ENCODE measurements at regions not wholly inside any gene's neighbourhood (a gene's known extent, or its start where the extent isn't known, plus 50 kb on each side); places are given as distances from the start of the nearest gene placed in this dataset.
A peak's percentile ranks its signal among the peaks of the same experiment; 100 is the strongest.

DNA sequence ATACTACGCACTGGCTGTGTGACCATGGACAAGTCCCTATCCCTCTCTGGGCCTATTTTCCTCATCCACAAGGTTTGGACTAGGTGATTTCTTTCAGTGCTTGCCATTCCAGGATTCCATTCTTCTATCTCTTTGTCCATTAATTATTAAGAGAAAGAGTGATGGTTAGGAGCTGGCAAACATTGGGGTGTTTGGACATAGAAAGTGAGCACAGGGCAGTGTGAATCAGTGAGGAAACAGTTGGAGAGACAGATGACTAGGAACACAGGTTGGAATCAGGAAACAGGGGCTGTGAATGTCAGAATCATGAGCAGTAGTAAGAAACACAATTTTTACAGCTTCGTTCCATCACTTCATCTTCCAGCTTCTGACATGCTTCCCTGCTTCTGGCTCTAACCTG lies 211.8 kb downstream of the INSC start:
- no peak for DNase-seq (ENCODE audit: low read depth, low spot score)
- ChIA-PET POLR2A (no interaction called here), CTCF (no interaction called here)
- no peak overlapping the region for H3K4me3 ChIP-seq (ENCODE audit: low read depth, low read length)
- TF ChIP-seq, protein P1, sequence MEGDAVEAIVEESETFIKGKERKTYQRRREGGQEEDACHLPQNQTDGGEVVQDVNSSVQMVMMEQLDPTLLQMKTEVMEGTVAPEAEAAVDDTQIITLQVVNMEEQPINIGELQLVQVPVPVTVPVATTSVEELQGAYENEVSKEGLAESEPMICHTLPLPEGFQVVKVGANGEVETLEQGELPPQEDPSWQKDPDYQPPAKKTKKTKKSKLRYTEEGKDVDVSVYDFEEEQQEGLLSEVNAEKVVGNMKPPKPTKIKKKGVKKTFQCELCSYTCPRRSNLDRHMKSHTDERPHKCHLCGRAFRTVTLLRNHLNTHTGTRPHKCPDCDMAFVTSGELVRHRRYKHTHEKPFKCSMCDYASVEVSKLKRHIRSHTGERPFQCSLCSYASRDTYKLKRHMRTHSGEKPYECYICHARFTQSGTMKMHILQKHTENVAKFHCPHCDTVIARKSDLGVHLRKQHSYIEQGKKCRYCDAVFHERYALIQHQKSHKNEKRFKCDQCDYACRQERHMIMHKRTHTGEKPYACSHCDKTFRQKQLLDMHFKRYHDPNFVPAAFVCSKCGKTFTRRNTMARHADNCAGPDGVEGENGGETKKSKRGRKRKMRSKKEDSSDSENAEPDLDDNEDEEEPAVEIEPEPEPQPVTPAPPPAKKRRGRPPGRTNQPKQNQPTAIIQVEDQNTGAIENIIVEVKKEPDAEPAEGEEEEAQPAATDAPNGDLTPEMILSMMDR (IDR thresholded peaks at IDR 0.05; ENCODE audit: insufficient read depth, low read length, missing control alignments): no peak

DNA sequence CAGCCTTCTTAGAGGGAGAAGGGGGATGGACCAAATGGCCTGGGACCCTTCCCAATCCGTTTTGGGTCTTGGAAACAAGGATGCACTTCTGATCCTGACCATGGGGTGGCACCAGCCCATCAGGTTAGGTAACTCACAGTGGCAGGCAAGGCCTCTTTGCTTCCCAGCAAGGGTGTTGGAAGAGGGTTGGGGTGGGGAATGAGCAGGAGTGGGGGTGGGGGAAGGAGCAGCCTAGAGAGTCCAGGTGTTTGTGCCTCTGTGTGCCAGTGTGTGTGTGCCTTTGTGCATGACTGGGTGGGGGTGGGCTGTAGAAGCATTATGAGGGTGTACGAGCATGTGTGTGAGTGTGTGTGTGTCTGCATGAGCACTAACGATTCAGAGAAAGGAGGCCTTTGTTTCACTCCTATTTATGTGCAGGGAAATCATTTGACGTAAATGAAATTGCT lies 213.1 kb downstream of the INSC start:
- H3K4me3 ChIP-seq (ENCODE audit: low read depth, low read length): no peak overlapping the region
- POLR2A ChIA-PET: no interaction called here
- no peak for DNase-seq (ENCODE audit: low read depth, low spot score)
- TF ChIP-seq, protein P1 (IDR thresholded peaks at IDR 0.05; ENCODE audit: insufficient read depth, low read length, missing control alignments): peak; percentile 72
- CTCF ChIA-PET: interaction anchor here (1.9 kb wide), 1 partner anchor 1458 kb away, joined by 4 read pairs; no protein-coding TSS in a partner anchor

DNA sequence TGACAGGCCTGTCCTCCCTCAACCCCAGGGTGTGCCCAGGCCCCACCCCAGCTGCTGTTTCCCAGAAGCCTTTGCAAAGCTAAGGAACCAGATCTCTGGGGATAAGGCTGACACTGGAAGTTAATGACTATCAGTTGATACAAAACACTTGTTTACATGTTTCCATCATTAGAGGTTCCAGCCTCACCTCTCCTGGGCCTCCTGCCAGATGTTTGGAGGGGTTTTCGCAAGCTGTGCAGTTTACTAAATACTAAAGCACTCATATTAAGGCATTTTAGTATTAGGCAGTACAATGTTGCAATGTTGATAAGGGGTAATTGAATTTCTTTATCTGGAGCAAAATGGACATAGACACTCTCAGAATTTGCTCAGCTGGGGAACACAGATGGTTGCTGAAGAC lies 218.7 kb downstream of the INSC start:
- POLR2A ChIA-PET: no interaction called here
- TF ChIP-seq, protein P1 (IDR thresholded peaks at IDR 0.05; ENCODE audit: insufficient read depth, low read length, missing control alignments): no peak
- no peak for DNase-seq (ENCODE audit: low read depth, low spot score)
- H3K4me3 ChIP-seq (ENCODE audit: low read depth, low read length): no peak overlapping the region
- CTCF ChIA-PET: no interaction called here

DNA sequence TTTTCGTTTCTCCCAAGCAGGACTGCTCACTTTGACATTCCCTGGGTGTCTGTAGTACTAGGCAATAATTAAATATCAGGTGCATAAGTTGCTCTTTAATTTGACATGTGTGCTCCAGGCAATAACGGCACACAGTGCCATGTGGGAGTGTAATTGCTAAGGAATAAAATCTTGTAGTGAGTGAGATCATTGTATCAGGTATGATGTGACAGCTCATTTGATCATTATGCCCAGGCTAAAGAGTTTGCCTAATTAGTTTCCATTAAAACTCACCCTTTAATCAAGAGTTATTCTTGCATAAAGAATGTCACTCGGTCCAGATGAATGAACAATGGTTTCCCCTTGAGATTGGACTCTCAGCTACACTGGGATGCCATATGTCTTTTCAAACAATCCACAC lies 220.0 kb downstream of the INSC start:
- ChIA-PET CTCF (no interaction called here), POLR2A (no interaction called here)
- no peak for DNase-seq (ENCODE audit: low read depth, low spot score)
- H3K4me3 ChIP-seq (ENCODE audit: low read depth, low read length): no peak overlapping the region
- TF ChIP-seq, protein P1 (IDR thresholded peaks at IDR 0.05; ENCODE audit: insufficient read depth, low read length, missing control alignments): no peak

DNA sequence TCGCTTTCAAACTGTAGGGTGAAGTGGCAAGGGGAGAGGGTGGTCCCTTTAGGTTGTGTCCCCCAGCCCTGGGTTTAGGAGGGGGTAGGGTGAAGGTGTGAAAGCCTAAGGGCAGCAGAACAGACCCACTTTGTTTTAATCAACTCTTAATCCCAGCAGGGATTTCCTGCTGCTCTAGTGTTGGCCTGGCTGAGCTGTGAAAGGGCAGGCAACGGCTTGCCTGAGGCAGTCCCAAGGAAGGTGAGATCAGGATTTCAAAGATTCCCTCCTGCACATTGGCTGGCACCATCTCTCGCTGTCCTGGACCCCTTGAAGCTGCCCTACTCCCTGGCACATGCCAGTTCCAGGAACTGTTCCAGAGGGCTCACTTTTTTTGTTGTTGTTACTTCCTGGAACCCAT lies 221.3 kb downstream of the INSC start:
- POLR2A ChIA-PET: no interaction called here
- H3K4me3 ChIP-seq (ENCODE audit: low read depth, low read length): no peak overlapping the region
- no peak for DNase-seq (ENCODE audit: low read depth, low spot score)
- TF ChIP-seq, protein P1 (IDR thresholded peaks at IDR 0.05; ENCODE audit: insufficient read depth, low read length, missing control alignments): no peak
- CTCF ChIA-PET: no interaction called here

DNA sequence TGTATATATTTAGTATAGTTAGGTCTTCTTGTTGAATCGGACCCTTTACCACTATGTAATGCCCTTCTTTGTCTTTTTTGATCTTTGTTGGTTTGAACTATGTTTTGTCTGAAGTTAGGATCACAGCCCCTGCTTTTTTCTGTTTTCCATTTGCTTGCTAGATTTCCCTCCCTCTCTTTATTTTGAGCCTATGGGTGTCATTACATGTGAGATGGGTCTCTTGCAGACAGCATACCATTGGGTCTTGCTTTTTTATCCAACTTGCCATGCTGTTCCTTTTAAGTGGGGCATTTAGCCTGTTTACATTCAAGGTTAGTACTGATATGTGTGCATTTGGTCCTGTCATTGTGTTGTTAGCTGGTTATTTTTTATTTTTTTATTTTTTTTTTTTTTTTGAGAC lies 224.6 kb downstream of the INSC start:
- no peak for DNase-seq (ENCODE audit: low read depth, low spot score)
- H3K4me3 ChIP-seq (ENCODE audit: low read depth, low read length): no peak overlapping the region
- ChIA-PET CTCF (no interaction called here), POLR2A (no interaction called here)
- TF ChIP-seq, protein P1 (IDR thresholded peaks at IDR 0.05; ENCODE audit: insufficient read depth, low read length, missing control alignments): no peak
